IMR-90 (cell line): ENCODE measurements at regions not wholly inside any gene's neighbourhood (a gene's known extent, or its start where the extent isn't known, plus 50 kb on each side); places are given as distances from the start of the nearest gene placed in this dataset.

ENCODE experiments used
- ATAC-seq: fragments of 200-7000 bp; cut with Tn5 transposase; 2 replicates; pipeline ENCODE4 v1.9.1; 2020; ENCODE audit warnings: low read depth, mild to moderate bottlenecking, moderate library complexity
- BruUV-seq: library from RNA; stranded (reverse); fragments of 400-500 nt; replicated peaks from 2 replicates; lab custom pipeline; 2021; lab: Mats Ljungman, UMichigan
- CTCF ChIA-PET: fragments of 300-600 bp; formaldehyde crosslinking; extraction: SDS; loops from one replicate; lab custom pipeline; 2021; ENCODE audit warnings: antibody characterized with exemption; lab: Yijun Ruan, JAX
- POLR2A ChIA-PET: fragments of 300-600 bp; sonication (Branson Sonifier 250); formaldehyde crosslinking; loops from one replicate; lab custom pipeline; 2022; ENCODE audit warnings: antibody characterized with exemption; ENCODE audit not compliant: unreplicated experiment; lab: Charles Lee
- DNase-seq: peaks from one replicate; pipeline ENCODE4 v3.0.0; 2013
- H2AFZ ChIP-seq: replicated peaks from 2 replicates; pipeline ENCODE3; 2013; ENCODE audit warnings: low read length, mild to moderate bottlenecking; ENCODE audit not compliant: poor library complexity
- H2AK5ac ChIP-seq: 2 replicates; pipeline ENCODE4 v1.6.1; 2013; ENCODE audit warnings: low read depth, low read length, inconsistent platforms
- H2AK9ac ChIP-seq: replicated peaks from 2 replicates; pipeline ENCODE3; 2013; ENCODE audit warnings: mild to moderate bottlenecking, low read depth, low read length, moderate library complexity; ENCODE audit not compliant: poor library complexity
- H2BK120ac ChIP-seq: 2 replicates; pipeline ENCODE4 v1.6.1; 2013; ENCODE audit warnings: low read depth, low read length, inconsistent platforms
- H2BK15ac ChIP-seq: 3 replicates; pipeline ENCODE4 v1.6.1; 2013; ENCODE audit warnings: low read depth, low read length, inconsistent platforms
- H2BK20ac ChIP-seq: 2 replicates; pipeline ENCODE4 v1.6.1; 2013; ENCODE audit warnings: low read depth, mild to moderate bottlenecking, inconsistent platforms, low read length, moderate library complexity
- H2BK5ac ChIP-seq: 2 replicates; pipeline ENCODE4 v1.6.1; 2013; ENCODE audit warnings: mild to moderate bottlenecking, low read depth, low read length, inconsistent platforms; ENCODE audit not compliant: poor library complexity, severe bottlenecking
- H3K14ac ChIP-seq: replicated peaks from 2 replicates; pipeline ENCODE4 v1.6.1; 2013; ENCODE audit warnings: low read depth, low read length, inconsistent platforms
- H3K18ac ChIP-seq: 2 replicates; pipeline ENCODE4 v1.6.1; 2013; ENCODE audit warnings: low read depth, low read length, control low read depth
- H3K23ac ChIP-seq: 2 replicates; pipeline ENCODE4 v1.6.1; 2013; ENCODE audit warnings: low read depth, low read length, inconsistent platforms
- H3K27ac ChIP-seq: 2 replicates; pipeline ENCODE4 v1.5.1; 2013; ENCODE audit warnings: mild to moderate bottlenecking, control low read depth, low read length; ENCODE audit not compliant: insufficient read depth
- H3K27me3 ChIP-seq: 2 replicates; pipeline ENCODE4 v1.6.1; 2013; ENCODE audit warnings: low read length; ENCODE audit not compliant: control insufficient read depth, insufficient read depth
- H3K36me3 ChIP-seq: 2 replicates; pipeline ENCODE4 v1.6.1; 2013; ENCODE audit warnings: low read length, mixed read lengths; ENCODE audit not compliant: control insufficient read depth, insufficient read depth
- H3K4ac ChIP-seq: 2 replicates; pipeline ENCODE4 v1.6.1; 2013; ENCODE audit warnings: low read depth, low read length, inconsistent platforms
- H3K4me1 ChIP-seq: 2 replicates; pipeline ENCODE4 v1.6.1; 2013; ENCODE audit warnings: low read length, mixed read lengths; ENCODE audit not compliant: control insufficient read depth, insufficient read depth
- H3K4me2 ChIP-seq: 2 replicates; pipeline ENCODE4 v1.6.1; 2013; ENCODE audit warnings: low read depth, mild to moderate bottlenecking, control low read depth, low read length, moderate library complexity
- H3K4me3 ChIP-seq: 2 replicates; pipeline ENCODE4 v1.5.1; 2013; ENCODE audit warnings: low read depth, mild to moderate bottlenecking, control low read depth, low read length, moderate library complexity; ENCODE audit not compliant: insufficient read depth
- H3K56ac ChIP-seq: 2 replicates; pipeline ENCODE4 v1.6.1; 2013; ENCODE audit warnings: low read length, inconsistent platforms; ENCODE audit not compliant: insufficient read depth; ENCODE audit errors: extremely low read depth
- H3K79me1 ChIP-seq, 2 experiments: 2 replicates each; pipeline ENCODE4 v1.6.1; 2013; ENCODE audit warnings: low read length in 2 of 2, inconsistent platforms in 1 of 2, low read depth in 1 of 2
- H3K9ac ChIP-seq: 2 replicates; pipeline ENCODE4 v1.6.1; 2013; ENCODE audit warnings: low read depth, low read length, control low read depth
- H3K9me1 ChIP-seq: 2 replicates; pipeline ENCODE4 v1.6.1; 2013; ENCODE audit warnings: low read length, inconsistent platforms; ENCODE audit not compliant: insufficient read depth
- H3K9me3 ChIP-seq: 2 replicates; pipeline ENCODE4 v1.6.1; 2013; ENCODE audit warnings: low read length; ENCODE audit not compliant: control insufficient read depth, insufficient read depth
- H4K20me1 ChIP-seq: 2 replicates; pipeline ENCODE4 v1.6.1; 2013; ENCODE audit warnings: low read length, inconsistent platforms; ENCODE audit not compliant: insufficient read depth
- H4K5ac ChIP-seq: 2 replicates; pipeline ENCODE4 v1.6.1; 2013; ENCODE audit warnings: mild to moderate bottlenecking, low read depth, low read length, control low read depth
- H4K8ac ChIP-seq, 2 experiments: 2 replicates each; pipeline ENCODE4 v1.6.1; 2013; ENCODE audit warnings: low read depth in 2 of 2, low read length in 2 of 2, control low read depth in 1 of 2, inconsistent platforms in 1 of 2
- H4K91ac ChIP-seq: 2 replicates; pipeline ENCODE4 v1.6.1; 2013; ENCODE audit warnings: low read depth, low read length, inconsistent platforms; ENCODE audit not compliant: insufficient read depth
- BHLHE40 ChIP-seq: fragments of 150-350 bp; IDR thresholded peaks from 2 replicates; pipeline ENCODE4 v1.6.1; 2016; ENCODE audit warnings: mild to moderate bottlenecking, low read depth, low read length
- CEBPB ChIP-seq: IDR thresholded peaks from 2 replicates; pipeline ENCODE4 v1.6.1; 2012; ENCODE audit warnings: low read depth, low read length, improper control_type of control experiment
- CHD1 ChIP-seq: IDR thresholded peaks from 2 replicates; pipeline ENCODE4 v1.6.1; 2012; ENCODE audit warnings: low read depth, low read length, improper control_type of control experiment
- CTCF ChIP-seq: conservative IDR thresholded peaks from 2 replicates; pipeline ENCODE4 v1.5.1; 2012; ENCODE audit warnings: mild to moderate bottlenecking, low read depth, low read length, improper control_type of control experiment
- ELK1 ChIP-seq: fragments of 150-350 bp; IDR thresholded peaks from 2 replicates; pipeline ENCODE4 v1.6.1; 2016; ENCODE audit warnings: low read depth, mild to moderate bottlenecking, low read length, moderate library complexity, borderline replicate concordance
- FOS ChIP-seq: fragments of 150-350 bp; IDR thresholded peaks from 2 replicates; pipeline ENCODE4 v1.6.1; 2016; ENCODE audit warnings: low read depth, low read length
- MAFK ChIP-seq: IDR thresholded peaks from 2 replicates; pipeline ENCODE4 v1.6.1; 2012; ENCODE audit warnings: low read depth, low read length, improper control_type of control experiment
- MAZ ChIP-seq: IDR thresholded peaks from 2 replicates; pipeline ENCODE4 v1.6.1; 2012; ENCODE audit warnings: low read depth, mild to moderate bottlenecking, low read length, improper control_type of control experiment, moderate library complexity, borderline replicate concordance
- MXI1 ChIP-seq: IDR thresholded peaks from 2 replicates; pipeline ENCODE4 v1.6.1; 2012; ENCODE audit warnings: low read depth, mild to moderate bottlenecking, low read length, moderate library complexity, borderline replicate concordance
- NFE2L2 ChIP-seq: fragments of 150-350 bp; IDR thresholded peaks from 2 replicates; pipeline ENCODE4 v1.6.1; 2016; ENCODE audit warnings: low read depth, mild to moderate bottlenecking, low read length
- POLR2A ChIP-seq: IDR thresholded peaks from 2 replicates; pipeline ENCODE4 v1.6.1; 2012; ENCODE audit warnings: mild to moderate bottlenecking, low read depth, low read length
- RAD21 ChIP-seq: IDR thresholded peaks from 2 replicates; pipeline ENCODE4 v1.6.1; 2012; ENCODE audit warnings: low read length, improper control_type of control experiment
- RCOR1 ChIP-seq: IDR thresholded peaks from 2 replicates; pipeline ENCODE4 v1.6.1; 2012; ENCODE audit warnings: mild to moderate bottlenecking, low read length, improper control_type of control experiment; ENCODE audit not compliant: insufficient replicate concordance
- RFX5 ChIP-seq: IDR thresholded peaks from 2 replicates; pipeline ENCODE4 v1.8.0; 2012; ENCODE audit warnings: low read depth, mild to moderate bottlenecking, low read length, moderate library complexity
- SMC3 ChIP-seq: fragments of 150-350 bp; IDR thresholded peaks from 2 replicates; pipeline ENCODE4 v1.6.1; 2016; ENCODE audit warnings: low read depth, mild to moderate bottlenecking, antibody characterized with exemption, low read length, moderate library complexity
- USF2 ChIP-seq: fragments of 150-350 bp; IDR thresholded peaks from 2 replicates; pipeline ENCODE4 v1.6.1; 2017; ENCODE audit warnings: mild to moderate bottlenecking, antibody characterized with exemption, low read length, low read depth
- dilution Hi-C: fragments of 300-500 bp; cut with HindIII; formaldehyde crosslinking; loops from one replicate; pipeline ENCODE4 v1.14.3; 2018; ENCODE audit warnings: low sequenced_read_pairs; ENCODE audit not compliant: unreplicated experiment
- in situ Hi-C: fragments of 300-500 bp; cut with MboI; formaldehyde crosslinking; loops from 3 replicates; pipeline ENCODE4 v1.14.3; 2019; ENCODE audit warnings: low sequenced_read_pairs, inconsistent platforms, mixed read lengths
- intact Hi-C: fragments of 100-400 bp; cut with micrococcal nuclease; formaldehyde crosslinking; loops from 2 replicates; pipeline ENCODE4 v1.10.0; 2022

- Histone ChIP-seq H3K18ac (no peak overlapping the region), H2BK15ac (no peak overlapping the region), H2AK5ac (no peak overlapping the region), H3K56ac (no peak overlapping the region), H3K36me3 (no peaks in the 10 kb centered on the region), H3K27me3 (no peaks in the 10 kb centered on the region), H4K20me1 (no peaks in the 10 kb centered on the region), H2BK120ac (no peak overlapping the region), H3K14ac (no peak overlapping the region), H3K4me2 (no peak overlapping the region), H3K9me1 (no peaks in the 10 kb centered on the region), H4K5ac (no peak overlapping the region), H3K4ac (no peak overlapping the region), H4K91ac (no peak overlapping the region), H2AK9ac (no peak overlapping the region), H3K23ac (no peak overlapping the region), H3K9me3 (peaks cover 9% of the 10 kb centered on the region), H2BK5ac (no peak overlapping the region), H3K27ac (no peak overlapping the region), H4K8ac (no peak overlapping the region), H2AFZ (no peak overlapping the region), H3K4me3 (no peak overlapping the region), H2BK20ac (no peak overlapping the region), H3K4me1 (no peaks in the 10 kb centered on the region), H3K9ac (no peak overlapping the region), H3K79me1 (no peaks in the 10 kb centered on the region)
- dilution Hi-C loops = no loop called here
- ChIA-PET POLR2A (no interaction called here), CTCF (no interaction called here)
- DNase-seq (no peak), ATAC-seq (no peak)
- no peak for TF ChIP-seq MAFK
- no peak for TF ChIP-seq MXI1
- TF ChIP-seq SMC3 = no peak
- TF ChIP-seq RCOR1 = no peak
- TF ChIP-seq POLR2A = no peak
- no peak for TF ChIP-seq FOS
- no peak for TF ChIP-seq RFX5
- no peak for TF ChIP-seq CEBPB
- TF ChIP-seq BHLHE40 = no peak
- no peak for TF ChIP-seq CTCF
- TF ChIP-seq CHD1 = no peak
- TF ChIP-seq NFE2L2 = no peak
- TF ChIP-seq MAZ = no peak
- no peak for TF ChIP-seq USF2
- TF ChIP-seq RAD21 = no peak
- no peak for TF ChIP-seq ELK1
- BruUV-seq = no TSS peak
- in situ Hi-C loops = no loop called here
- intact Hi-C loops = no loop called here
Measured at GRCh38 chr7:97461596-97461995, 270.3 kb upstream of the TAC1 start.
